ENCODE measurements at regions not wholly inside any gene's neighbourhood (a gene's known extent, or its start where the extent isn't known, plus 50 kb on each side); places are given as distances from the start of the nearest gene placed in this dataset.

GRCh38 chr4:163773940-163774339 lies 279.4 kb downstream of the TMA16 start:
- DNase-seq, result no peak

GRCh38 chr4:163776957-163777356 lies 282.5 kb downstream of the TMA16 start:
- no peak for DNase-seq

GRCh38 chr4:163781726-163782125 lies 287.2 kb downstream of the TMA16 start:
- DNase-seq, result no peak

GRCh38 chr4:163790231-163790630 lies 295.7 kb downstream of the TMA16 start:
- no peak for DNase-seq

GRCh38 chr4:163795885-163796284 lies 301.4 kb downstream of the TMA16 start:
- DNase-seq, result no peak

- DNase-seq, result no peak
These were observed 309.5 kb downstream of the TMA16 start for GRCh38 chr4:163804001-163804400.

GRCh38 chr4:163806653-163807052 lies 312.2 kb downstream of the TMA16 start:
- DNase-seq, result no peak

GRCh38 chr4:163808011-163808410 lies 313.5 kb downstream of the TMA16 start:
- DNase-seq, result no peak

GRCh38 chr4:163810755-163811154 lies 316.3 kb downstream of the TMA16 start:
- no peak for DNase-seq

GRCh38 chr4:163815776-163816175 lies 321.3 kb downstream of the TMA16 start:
- DNase-seq, result no peak

- no peak for DNase-seq
These were observed 322.0 kb downstream of the TMA16 start for GRCh38 chr4:163816494-163816893.

- DNase-seq, result no peak
These were observed 324.2 kb downstream of the TMA16 start for GRCh38 chr4:163818673-163819072.

GRCh38 chr4:163833669-163834068 lies 339.2 kb downstream of the TMA16 start:
- no peak for DNase-seq

- DNase-seq, result no peak
These were observed 351.5 kb downstream of the TMA16 start for GRCh38 chr4:163846008-163846407.

- DNase-seq, result no peak
These were observed 357.8 kb downstream of the TMA16 start for GRCh38 chr4:163852246-163852645.

GRCh38 chr4:163857903-163858302 lies 363.4 kb downstream of the TMA16 start:
- no peak for DNase-seq

GRCh38 chr4:163858515-163858914 lies 364.0 kb downstream of the TMA16 start:
- no peak for DNase-seq

GRCh38 chr4:163863082-163863481 lies 368.6 kb downstream of the TMA16 start:
- no peak for DNase-seq

- no peak for DNase-seq
These were observed 370.5 kb downstream of the TMA16 start for GRCh38 chr4:163865010-163865409.

- no peak for DNase-seq
These were observed 372.3 kb downstream of the TMA16 start for GRCh38 chr4:163866728-163867315.

- DNase-seq, result no peak
These were observed 374.0 kb downstream of the TMA16 start for GRCh38 chr4:163868445-163868844.

GRCh38 chr4:163871078-163871477 lies 376.6 kb downstream of the TMA16 start:
- no peak for DNase-seq

GRCh38 chr4:163875327-163875726 lies 380.8 kb downstream of the TMA16 start:
- DNase-seq, result no peak

GRCh38 chr4:163878336-163879121 lies 384.0 kb downstream of the TMA16 start:
- DNase-seq, result no peak

- no peak for DNase-seq
These were observed 397.9 kb downstream of the TMA16 start for GRCh38 chr4:163892417-163892816.

All from NCI-H2081 treated with DMSO at 0.1 percent for 48 hours (cell line).